WTC11 (cell line): ENCODE measurements at regions not wholly inside any gene's neighbourhood (a gene's known extent, or its start where the extent isn't known, plus 50 kb on each side); places are given as distances from the start of the nearest gene placed in this dataset.

ENCODE experiments used
- ATAC-seq: fragments of 200-7000 bp; cut with Tn5 transposase; 2 replicates; pipeline ENCODE4 v1.10.0; 2021; ENCODE audit warnings: mild to moderate bottlenecking, moderate library complexity
- CTCF ChIA-PET: fragments of 300-600 bp; sonication (Branson Sonifier 250); formaldehyde crosslinking; loops from one replicate; lab custom pipeline; 2021; ENCODE audit warnings: antibody characterized with exemption; lab: Charles Lee
- POLR2A ChIA-PET: fragments of 350-600 bp; sonication (Branson Sonifier 250); formaldehyde crosslinking; loops from one replicate; lab custom pipeline; 2021; ENCODE audit warnings: antibody characterized with exemption; lab: Charles Lee
- DNase-seq: peaks from one replicate; pipeline ENCODE4 v3.0.0; 2021; ENCODE audit warnings: low spot score
- H3K27ac Mint-ChIP-seq: 2 replicates; pipeline ENCODE4 v1.8.0; 2021; ENCODE audit warnings: mixed read lengths
- H3K27me3 Mint-ChIP-seq: 2 replicates; pipeline ENCODE4 v1.8.0; 2021; ENCODE audit warnings: low read depth, mild to moderate bottlenecking, moderate library complexity, mixed read lengths
- H3K36me3 Mint-ChIP-seq: 2 replicates; pipeline ENCODE4 v1.8.0; 2021; ENCODE audit warnings: mixed read lengths
- H3K4me1 Mint-ChIP-seq: 2 replicates; pipeline ENCODE4 v1.8.0; 2022; ENCODE audit warnings: mixed read lengths
- H3K4me3 Mint-ChIP-seq: 2 replicates; pipeline ENCODE4 v1.8.0; 2021; ENCODE audit warnings: mild to moderate bottlenecking, moderate library complexity, mixed read lengths
- H3K9me3 Mint-ChIP-seq: 2 replicates; pipeline ENCODE4 v1.8.0; 2021; ENCODE audit warnings: mixed read lengths
- CBFB ChIP-seq: sonication (generic); formaldehyde crosslinking; IDR thresholded peaks from 2 replicates; pipeline ENCODE4 v1.8.1; 2022; ENCODE audit warnings: mild to moderate bottlenecking, low read depth, missing genetic modification reagents
- E2F4 ChIP-seq: sonication (generic); formaldehyde crosslinking; IDR thresholded peaks from 2 replicates; pipeline ENCODE4 v1.8.1; 2022; ENCODE audit warnings: low read depth, mild to moderate bottlenecking, moderate library complexity, missing genetic modification reagents, borderline replicate concordance
- NR3C1 ChIP-seq: sonication (generic); formaldehyde crosslinking; conservative IDR thresholded peaks from 2 replicates; pipeline ENCODE4 v1.8.1; 2023; ENCODE audit warnings: low read depth, mild to moderate bottlenecking, missing genetic modification reagents
- RELA ChIP-seq: sonication (generic); formaldehyde crosslinking; IDR thresholded peaks from 2 replicates; pipeline ENCODE4 v1.8.1; 2022; ENCODE audit warnings: missing genetic modification reagents, mild to moderate bottlenecking, borderline replicate concordance
- SMAD4 ChIP-seq: sonication (generic); formaldehyde crosslinking; IDR thresholded peaks from 2 replicates; pipeline ENCODE4 v1.8.0; 2022; ENCODE audit warnings: mild to moderate bottlenecking, missing genetic modification reagents
- TCF7 ChIP-seq: sonication (generic); formaldehyde crosslinking; IDR thresholded peaks from 2 replicates; pipeline ENCODE4 v1.8.0; 2022; ENCODE audit warnings: mild to moderate bottlenecking, low read depth, missing genetic modification reagents, moderate library complexity
- ZNF219 ChIP-seq: sonication (generic); formaldehyde crosslinking; IDR thresholded peaks from 2 replicates; pipeline ENCODE4 v1.8.0; 2023; ENCODE audit warnings: missing genetic modification reagents, mild to moderate bottlenecking, borderline replicate concordance
- ZNF263 ChIP-seq: sonication (generic); formaldehyde crosslinking; IDR thresholded peaks from 2 replicates; pipeline ENCODE4 v1.8.1; 2022; ENCODE audit warnings: low read depth, mild to moderate bottlenecking, moderate library complexity, missing genetic modification reagents
- ZNF281 ChIP-seq: sonication (generic); formaldehyde crosslinking; IDR thresholded peaks from 2 replicates; pipeline ENCODE4 v1.8.0; 2023; ENCODE audit warnings: mild to moderate bottlenecking, missing genetic modification reagents
- ZNF671 ChIP-seq: fragments of 250-450 bp; sonication (Bioruptor Pico); IDR thresholded peaks from 2 replicates; pipeline ENCODE4 v1.8.0; 2021; ENCODE audit warnings: mild to moderate bottlenecking
- TF ChIP-seq, protein P1 (sequence below): sonication (generic); formaldehyde crosslinking; IDR thresholded peaks from 2 replicates; pipeline ENCODE4 v1.8.1; 2023; ENCODE audit warnings: mild to moderate bottlenecking, missing genetic modification reagents
- TF ChIP-seq, protein P2 (sequence below): sonication (generic); formaldehyde crosslinking; IDR thresholded peaks from 2 replicates; pipeline ENCODE4 v1.8.1; 2022; ENCODE audit warnings: low read depth, missing genetic modification reagents, borderline replicate concordance
- TF ChIP-seq, protein P3 (sequence below): sonication (generic); formaldehyde crosslinking; IDR thresholded peaks from 2 replicates; pipeline ENCODE4 v1.8.0; 2022; ENCODE audit warnings: mild to moderate bottlenecking, missing genetic modification reagents
- TF ChIP-seq, protein P4 (sequence below): sonication (generic); formaldehyde crosslinking; IDR thresholded peaks from 2 replicates; pipeline ENCODE4 v1.8.1; 2023; ENCODE audit warnings: mild to moderate bottlenecking, missing genetic modification reagents, moderate library complexity

DNA sequence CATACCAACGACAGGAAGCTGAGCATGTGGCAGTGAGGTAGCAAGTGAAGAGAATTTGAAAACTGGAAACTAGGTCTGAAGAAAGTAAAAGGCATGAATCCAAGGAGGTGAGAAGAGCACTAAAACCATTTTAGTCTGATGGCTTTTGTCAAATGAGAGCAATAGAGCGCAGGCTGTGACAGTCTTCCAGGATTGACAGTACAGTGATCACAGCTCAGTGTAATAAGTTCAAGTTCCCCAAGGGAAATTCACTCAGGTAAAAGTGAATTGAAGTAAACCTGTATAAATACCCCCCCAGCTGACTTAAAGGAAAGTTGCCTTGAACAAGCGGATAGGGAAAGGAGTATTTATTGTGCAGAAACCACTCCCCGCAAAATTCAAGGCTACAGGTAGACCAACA lies 224.2 kb upstream of the CRBN start:
- ATAC-seq (no peak), DNase-seq (no peak)
- peaks cover 79% of the 10 kb centered on the region for H3K9me3 Mint-ChIP-seq
- no peak overlapping the region for H3K4me3 Mint-ChIP-seq
- CTCF ChIA-PET, result no interaction called here
- peaks cover 42% of the 10 kb centered on the region for H3K36me3 Mint-ChIP-seq
- POLR2A ChIA-PET, result no interaction called here
- H3K27me3 Mint-ChIP-seq, result peaks cover 6% of the 10 kb centered on the region
- peaks cover 10% of the 10 kb centered on the region; the same call in 1 of the 2 replicates for H3K4me1 Mint-ChIP-seq
- H3K27ac Mint-ChIP-seq, result no peak overlapping the region
- no peak for TF ChIP-seq TCF7 (CRISPR knock-in tag)

GRCh38 chr3:3392946-3393345 lies 213.5 kb upstream of the CRBN start:
- CTCF ChIA-PET, result interaction anchor here (1.2 kb wide), 1 partner anchor 152 kb away, joined by 3 read pairs; no protein-coding TSS in a partner anchor
- Mint-ChIP-seq H3K4me3 (no peak overlapping the region), H3K27me3 (peaks cover 6% of the 10 kb centered on the region), H3K36me3 (peaks cover 38% of the 10 kb centered on the region), H3K27ac (no peak overlapping the region)
- DNase-seq, result no peak
- TF ChIP-seq SMAD4 (no peak), NR3C1 (CRISPR knock-in tag) (no peak), ZNF281 (CRISPR knock-in tag) (no peak), ZNF671 (CRISPR knock-in tag) (no peak), ZNF263 (no peak), RELA (CRISPR knock-in tag) (no peak), E2F4 (CRISPR knock-in tag) (no peak), ZNF219 (CRISPR knock-in tag) (no peak), CBFB (CRISPR knock-in tag) (no peak)
- TF ChIP-seq, protein P1, sequence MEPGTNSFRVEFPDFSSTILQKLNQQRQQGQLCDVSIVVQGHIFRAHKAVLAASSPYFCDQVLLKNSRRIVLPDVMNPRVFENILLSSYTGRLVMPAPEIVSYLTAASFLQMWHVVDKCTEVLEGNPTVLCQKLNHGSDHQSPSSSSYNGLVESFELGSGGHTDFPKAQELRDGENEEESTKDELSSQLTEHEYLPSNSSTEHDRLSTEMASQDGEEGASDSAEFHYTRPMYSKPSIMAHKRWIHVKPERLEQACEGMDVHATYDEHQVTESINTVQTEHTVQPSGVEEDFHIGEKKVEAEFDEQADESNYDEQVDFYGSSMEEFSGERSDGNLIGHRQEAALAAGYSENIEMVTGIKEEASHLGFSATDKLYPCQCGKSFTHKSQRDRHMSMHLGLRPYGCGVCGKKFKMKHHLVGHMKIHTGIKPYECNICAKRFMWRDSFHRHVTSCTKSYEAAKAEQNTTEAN (CRISPR knock-in tag), result no peak
- TF ChIP-seq, protein P2, sequence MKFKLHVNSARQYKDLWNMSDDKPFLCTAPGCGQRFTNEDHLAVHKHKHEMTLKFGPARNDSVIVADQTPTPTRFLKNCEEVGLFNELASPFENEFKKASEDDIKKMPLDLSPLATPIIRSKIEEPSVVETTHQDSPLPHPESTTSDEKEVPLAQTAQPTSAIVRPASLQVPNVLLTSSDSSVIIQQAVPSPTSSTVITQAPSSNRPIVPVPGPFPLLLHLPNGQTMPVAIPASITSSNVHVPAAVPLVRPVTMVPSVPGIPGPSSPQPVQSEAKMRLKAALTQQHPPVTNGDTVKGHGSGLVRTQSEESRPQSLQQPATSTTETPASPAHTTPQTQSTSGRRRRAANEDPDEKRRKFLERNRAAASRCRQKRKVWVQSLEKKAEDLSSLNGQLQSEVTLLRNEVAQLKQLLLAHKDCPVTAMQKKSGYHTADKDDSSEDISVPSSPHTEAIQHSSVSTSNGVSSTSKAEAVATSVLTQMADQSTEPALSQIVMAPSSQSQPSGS (CRISPR knock-in tag), result no peak
- TF ChIP-seq, protein P3, sequence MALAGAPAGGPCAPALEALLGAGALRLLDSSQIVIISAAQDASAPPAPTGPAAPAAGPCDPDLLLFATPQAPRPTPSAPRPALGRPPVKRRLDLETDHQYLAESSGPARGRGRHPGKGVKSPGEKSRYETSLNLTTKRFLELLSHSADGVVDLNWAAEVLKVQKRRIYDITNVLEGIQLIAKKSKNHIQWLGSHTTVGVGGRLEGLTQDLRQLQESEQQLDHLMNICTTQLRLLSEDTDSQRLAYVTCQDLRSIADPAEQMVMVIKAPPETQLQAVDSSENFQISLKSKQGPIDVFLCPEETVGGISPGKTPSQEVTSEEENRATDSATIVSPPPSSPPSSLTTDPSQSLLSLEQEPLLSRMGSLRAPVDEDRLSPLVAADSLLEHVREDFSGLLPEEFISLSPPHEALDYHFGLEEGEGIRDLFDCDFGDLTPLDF (CRISPR knock-in tag), result no peak
- TF ChIP-seq, protein P4, sequence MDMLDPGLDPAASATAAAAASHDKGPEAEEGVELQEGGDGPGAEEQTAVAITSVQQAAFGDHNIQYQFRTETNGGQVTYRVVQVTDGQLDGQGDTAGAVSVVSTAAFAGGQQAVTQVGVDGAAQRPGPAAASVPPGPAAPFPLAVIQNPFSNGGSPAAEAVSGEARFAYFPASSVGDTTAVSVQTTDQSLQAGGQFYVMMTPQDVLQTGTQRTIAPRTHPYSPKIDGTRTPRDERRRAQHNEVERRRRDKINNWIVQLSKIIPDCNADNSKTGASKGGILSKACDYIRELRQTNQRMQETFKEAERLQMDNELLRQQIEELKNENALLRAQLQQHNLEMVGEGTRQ (CRISPR knock-in tag), result no peak
- TF ChIP-seq, all 79 proteins: peak for 0
- POLR2A ChIA-PET, result no interaction called here
- peaks cover 58% of the 10 kb centered on the region for H3K9me3 Mint-ChIP-seq
- no peak for ATAC-seq
- peaks cover 12% of the 10 kb centered on the region for H3K4me1 Mint-ChIP-seq
